ENCODE measurements at regions not wholly inside any gene's neighbourhood (a gene's known extent, or its start where the extent isn't known, plus 50 kb on each side); places are given as distances from the start of the nearest gene placed in this dataset.

DNA sequence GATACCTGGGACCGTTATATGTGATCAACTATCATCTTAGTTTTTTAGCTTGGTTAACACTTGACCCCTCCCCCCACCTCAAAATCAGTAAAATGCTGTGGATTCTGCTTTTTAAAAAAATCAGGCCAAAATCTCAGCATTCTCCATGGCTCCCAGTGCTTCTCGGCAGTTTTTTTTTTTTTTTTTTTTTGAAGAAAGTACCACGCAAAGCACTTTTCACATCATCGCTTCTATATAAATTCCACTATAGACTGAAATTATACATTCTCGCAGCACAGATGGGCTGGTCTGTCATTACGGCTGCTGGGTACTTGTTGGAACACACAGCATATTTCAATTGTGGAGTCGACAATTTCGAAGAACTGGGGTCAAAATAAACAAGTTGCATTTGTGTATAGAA lies 67.7 kb upstream of the PPARA start:
- TF ChIP-seq, protein P1, sequence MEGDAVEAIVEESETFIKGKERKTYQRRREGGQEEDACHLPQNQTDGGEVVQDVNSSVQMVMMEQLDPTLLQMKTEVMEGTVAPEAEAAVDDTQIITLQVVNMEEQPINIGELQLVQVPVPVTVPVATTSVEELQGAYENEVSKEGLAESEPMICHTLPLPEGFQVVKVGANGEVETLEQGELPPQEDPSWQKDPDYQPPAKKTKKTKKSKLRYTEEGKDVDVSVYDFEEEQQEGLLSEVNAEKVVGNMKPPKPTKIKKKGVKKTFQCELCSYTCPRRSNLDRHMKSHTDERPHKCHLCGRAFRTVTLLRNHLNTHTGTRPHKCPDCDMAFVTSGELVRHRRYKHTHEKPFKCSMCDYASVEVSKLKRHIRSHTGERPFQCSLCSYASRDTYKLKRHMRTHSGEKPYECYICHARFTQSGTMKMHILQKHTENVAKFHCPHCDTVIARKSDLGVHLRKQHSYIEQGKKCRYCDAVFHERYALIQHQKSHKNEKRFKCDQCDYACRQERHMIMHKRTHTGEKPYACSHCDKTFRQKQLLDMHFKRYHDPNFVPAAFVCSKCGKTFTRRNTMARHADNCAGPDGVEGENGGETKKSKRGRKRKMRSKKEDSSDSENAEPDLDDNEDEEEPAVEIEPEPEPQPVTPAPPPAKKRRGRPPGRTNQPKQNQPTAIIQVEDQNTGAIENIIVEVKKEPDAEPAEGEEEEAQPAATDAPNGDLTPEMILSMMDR (IDR thresholded peaks at IDR 0.05 in 4 of 5, conservative IDR thresholded peaks at IDR 0.05 in 1 of 5), result no peak
- no peak for TF ChIP-seq POLR2A (IDR thresholded peaks at IDR 0.05)
